IMR-90 (cell line): ENCODE measurements at regions not wholly inside any gene's neighbourhood (a gene's known extent, or its start where the extent isn't known, plus 50 kb on each side); places are given as distances from the start of the nearest gene placed in this dataset.

Experiments used
- ATAC-seq: fragments of 200-7000 bp; cut with Tn5 transposase; 2 replicates; pipeline ENCODE4 v1.9.1; 2020; ENCODE audit warnings: low read depth, mild to moderate bottlenecking, moderate library complexity
- BruUV-seq: library from RNA; stranded (reverse); fragments of 400-500 nt; replicated peaks from 2 replicates; lab custom pipeline; 2021; lab: Mats Ljungman, UMichigan
- CTCF ChIA-PET: fragments of 300-600 bp; formaldehyde crosslinking; extraction: SDS; loops from one replicate; lab custom pipeline; 2021; ENCODE audit warnings: antibody characterized with exemption; lab: Yijun Ruan, JAX
- POLR2A ChIA-PET: fragments of 300-600 bp; sonication (Branson Sonifier 250); formaldehyde crosslinking; loops from one replicate; lab custom pipeline; 2022; ENCODE audit warnings: antibody characterized with exemption; ENCODE audit not compliant: unreplicated experiment; lab: Charles Lee
- DNase-seq: peaks from one replicate; pipeline ENCODE4 v3.0.0; 2013
- H2AFZ ChIP-seq: replicated peaks from 2 replicates; pipeline ENCODE3; 2013; ENCODE audit warnings: low read length, mild to moderate bottlenecking; ENCODE audit not compliant: poor library complexity
- H2AK5ac ChIP-seq: 2 replicates; pipeline ENCODE4 v1.6.1; 2013; ENCODE audit warnings: low read depth, low read length, inconsistent platforms
- H2AK9ac ChIP-seq: replicated peaks from 2 replicates; pipeline ENCODE3; 2013; ENCODE audit warnings: mild to moderate bottlenecking, low read depth, low read length, moderate library complexity; ENCODE audit not compliant: poor library complexity
- H2BK120ac ChIP-seq: 2 replicates; pipeline ENCODE4 v1.6.1; 2013; ENCODE audit warnings: low read depth, low read length, inconsistent platforms
- H2BK15ac ChIP-seq: 3 replicates; pipeline ENCODE4 v1.6.1; 2013; ENCODE audit warnings: low read depth, low read length, inconsistent platforms
- H2BK20ac ChIP-seq: 2 replicates; pipeline ENCODE4 v1.6.1; 2013; ENCODE audit warnings: low read depth, mild to moderate bottlenecking, inconsistent platforms, low read length, moderate library complexity
- H2BK5ac ChIP-seq: 2 replicates; pipeline ENCODE4 v1.6.1; 2013; ENCODE audit warnings: mild to moderate bottlenecking, low read depth, low read length, inconsistent platforms; ENCODE audit not compliant: poor library complexity, severe bottlenecking
- H3K14ac ChIP-seq: replicated peaks from 2 replicates; pipeline ENCODE4 v1.6.1; 2013; ENCODE audit warnings: low read depth, low read length, inconsistent platforms
- H3K18ac ChIP-seq: 2 replicates; pipeline ENCODE4 v1.6.1; 2013; ENCODE audit warnings: low read depth, low read length, control low read depth
- H3K23ac ChIP-seq: 2 replicates; pipeline ENCODE4 v1.6.1; 2013; ENCODE audit warnings: low read depth, low read length, inconsistent platforms
- H3K27ac ChIP-seq: 2 replicates; pipeline ENCODE4 v1.5.1; 2013; ENCODE audit warnings: mild to moderate bottlenecking, control low read depth, low read length; ENCODE audit not compliant: insufficient read depth
- H3K27me3 ChIP-seq: 2 replicates; pipeline ENCODE4 v1.6.1; 2013; ENCODE audit warnings: low read length; ENCODE audit not compliant: control insufficient read depth, insufficient read depth
- H3K36me3 ChIP-seq: 2 replicates; pipeline ENCODE4 v1.6.1; 2013; ENCODE audit warnings: low read length, mixed read lengths; ENCODE audit not compliant: control insufficient read depth, insufficient read depth
- H3K4ac ChIP-seq: 2 replicates; pipeline ENCODE4 v1.6.1; 2013; ENCODE audit warnings: low read depth, low read length, inconsistent platforms
- H3K4me1 ChIP-seq: 2 replicates; pipeline ENCODE4 v1.6.1; 2013; ENCODE audit warnings: low read length, mixed read lengths; ENCODE audit not compliant: control insufficient read depth, insufficient read depth
- H3K4me2 ChIP-seq: 2 replicates; pipeline ENCODE4 v1.6.1; 2013; ENCODE audit warnings: low read depth, mild to moderate bottlenecking, control low read depth, low read length, moderate library complexity
- H3K4me3 ChIP-seq: 2 replicates; pipeline ENCODE4 v1.5.1; 2013; ENCODE audit warnings: low read depth, mild to moderate bottlenecking, control low read depth, low read length, moderate library complexity; ENCODE audit not compliant: insufficient read depth
- H3K56ac ChIP-seq: 2 replicates; pipeline ENCODE4 v1.6.1; 2013; ENCODE audit warnings: low read length, inconsistent platforms; ENCODE audit not compliant: insufficient read depth; ENCODE audit errors: extremely low read depth
- H3K79me1 ChIP-seq, 2 experiments: 2 replicates each; pipeline ENCODE4 v1.6.1; 2013; ENCODE audit warnings: low read length in 2 of 2, inconsistent platforms in 1 of 2, low read depth in 1 of 2
- H3K9ac ChIP-seq: 2 replicates; pipeline ENCODE4 v1.6.1; 2013; ENCODE audit warnings: low read depth, low read length, control low read depth
- H3K9me1 ChIP-seq: 2 replicates; pipeline ENCODE4 v1.6.1; 2013; ENCODE audit warnings: low read length, inconsistent platforms; ENCODE audit not compliant: insufficient read depth
- H3K9me3 ChIP-seq: 2 replicates; pipeline ENCODE4 v1.6.1; 2013; ENCODE audit warnings: low read length; ENCODE audit not compliant: control insufficient read depth, insufficient read depth
- H4K20me1 ChIP-seq: 2 replicates; pipeline ENCODE4 v1.6.1; 2013; ENCODE audit warnings: low read length, inconsistent platforms; ENCODE audit not compliant: insufficient read depth
- H4K5ac ChIP-seq: 2 replicates; pipeline ENCODE4 v1.6.1; 2013; ENCODE audit warnings: mild to moderate bottlenecking, low read depth, low read length, control low read depth
- H4K8ac ChIP-seq, 2 experiments: 2 replicates each; pipeline ENCODE4 v1.6.1; 2013; ENCODE audit warnings: low read depth in 2 of 2, low read length in 2 of 2, control low read depth in 1 of 2, inconsistent platforms in 1 of 2
- H4K91ac ChIP-seq: 2 replicates; pipeline ENCODE4 v1.6.1; 2013; ENCODE audit warnings: low read depth, low read length, inconsistent platforms; ENCODE audit not compliant: insufficient read depth
- BHLHE40 ChIP-seq: fragments of 150-350 bp; IDR thresholded peaks from 2 replicates; pipeline ENCODE4 v1.6.1; 2016; ENCODE audit warnings: mild to moderate bottlenecking, low read depth, low read length
- CEBPB ChIP-seq: IDR thresholded peaks from 2 replicates; pipeline ENCODE4 v1.6.1; 2012; ENCODE audit warnings: low read depth, low read length, improper control_type of control experiment
- CHD1 ChIP-seq: IDR thresholded peaks from 2 replicates; pipeline ENCODE4 v1.6.1; 2012; ENCODE audit warnings: low read depth, low read length, improper control_type of control experiment
- ELK1 ChIP-seq: fragments of 150-350 bp; IDR thresholded peaks from 2 replicates; pipeline ENCODE4 v1.6.1; 2016; ENCODE audit warnings: low read depth, mild to moderate bottlenecking, low read length, moderate library complexity, borderline replicate concordance
- FOS ChIP-seq: fragments of 150-350 bp; IDR thresholded peaks from 2 replicates; pipeline ENCODE4 v1.6.1; 2016; ENCODE audit warnings: low read depth, low read length
- MAFK ChIP-seq: IDR thresholded peaks from 2 replicates; pipeline ENCODE4 v1.6.1; 2012; ENCODE audit warnings: low read depth, low read length, improper control_type of control experiment
- MAZ ChIP-seq: IDR thresholded peaks from 2 replicates; pipeline ENCODE4 v1.6.1; 2012; ENCODE audit warnings: low read depth, mild to moderate bottlenecking, low read length, improper control_type of control experiment, moderate library complexity, borderline replicate concordance
- MXI1 ChIP-seq: IDR thresholded peaks from 2 replicates; pipeline ENCODE4 v1.6.1; 2012; ENCODE audit warnings: low read depth, mild to moderate bottlenecking, low read length, moderate library complexity, borderline replicate concordance
- NFE2L2 ChIP-seq: fragments of 150-350 bp; IDR thresholded peaks from 2 replicates; pipeline ENCODE4 v1.6.1; 2016; ENCODE audit warnings: low read depth, mild to moderate bottlenecking, low read length
- POLR2A ChIP-seq: IDR thresholded peaks from 2 replicates; pipeline ENCODE4 v1.6.1; 2012; ENCODE audit warnings: mild to moderate bottlenecking, low read depth, low read length
- RAD21 ChIP-seq: IDR thresholded peaks from 2 replicates; pipeline ENCODE4 v1.6.1; 2012; ENCODE audit warnings: low read length, improper control_type of control experiment
- RCOR1 ChIP-seq: IDR thresholded peaks from 2 replicates; pipeline ENCODE4 v1.6.1; 2012; ENCODE audit warnings: mild to moderate bottlenecking, low read length, improper control_type of control experiment; ENCODE audit not compliant: insufficient replicate concordance
- RFX5 ChIP-seq: IDR thresholded peaks from 2 replicates; pipeline ENCODE4 v1.8.0; 2012; ENCODE audit warnings: low read depth, mild to moderate bottlenecking, low read length, moderate library complexity
- SMC3 ChIP-seq: fragments of 150-350 bp; IDR thresholded peaks from 2 replicates; pipeline ENCODE4 v1.6.1; 2016; ENCODE audit warnings: low read depth, mild to moderate bottlenecking, antibody characterized with exemption, low read length, moderate library complexity
- USF2 ChIP-seq: fragments of 150-350 bp; IDR thresholded peaks from 2 replicates; pipeline ENCODE4 v1.6.1; 2017; ENCODE audit warnings: mild to moderate bottlenecking, antibody characterized with exemption, low read length, low read depth
- WGBS, 2 experiments: methylation state at CpG; one replicate each; pipeline versions ENCODE4 v1.1.5 to v1.1.7; 2013; ENCODE audit warnings: missing lambda C conversion rate in 2 of 2; ENCODE audit not compliant: insufficient read length in 1 of 2; ENCODE audit errors: extremely low coverage in 2 of 2; 5-methylcytosine and 5-hydroxymethylcytosine counted together
- dilution Hi-C: fragments of 300-500 bp; cut with HindIII; formaldehyde crosslinking; loops from one replicate; pipeline ENCODE4 v1.14.3; 2018; ENCODE audit warnings: low sequenced_read_pairs; ENCODE audit not compliant: unreplicated experiment
- in situ Hi-C: fragments of 300-500 bp; cut with MboI; formaldehyde crosslinking; loops from 3 replicates; pipeline ENCODE4 v1.14.3; 2019; ENCODE audit warnings: low sequenced_read_pairs, inconsistent platforms, mixed read lengths
- intact Hi-C: fragments of 100-400 bp; cut with micrococcal nuclease; formaldehyde crosslinking; loops from 2 replicates; pipeline ENCODE4 v1.10.0; 2022

GRCh38 chr5:4100739-4101138 lies 505.1 kb downstream of the IRX1 start:
- H2BK20ac ChIP-seq: no peak overlapping the region
- H3K79me1 ChIP-seq: no peaks in the 10 kb centered on the region
- H3K4me3 ChIP-seq: no peak overlapping the region
- no peak overlapping the region for H2BK15ac ChIP-seq
- H2BK5ac ChIP-seq: no peak overlapping the region
- no peak overlapping the region for H2AK5ac ChIP-seq
- no peaks in the 10 kb centered on the region for H3K4me1 ChIP-seq
- H4K91ac ChIP-seq: no peak overlapping the region
- H3K36me3 ChIP-seq: no peaks in the 10 kb centered on the region
- BruUV-seq: no TSS peak
- dilution Hi-C loops (no loop called here), intact Hi-C loops (no loop called here), in situ Hi-C loops (no loop called here)
- no peak overlapping the region for H4K5ac ChIP-seq
- DNase-seq (no peak), ATAC-seq (no peak)
- H3K9ac ChIP-seq: no peak overlapping the region
- no peaks in the 10 kb centered on the region for H3K9me1 ChIP-seq
- no peak overlapping the region for H2AFZ ChIP-seq
- no peak overlapping the region for H3K4ac ChIP-seq
- no peak overlapping the region for H3K14ac ChIP-seq
- CTCF ChIA-PET: no interaction called here
- no peak overlapping the region for H3K27ac ChIP-seq
- POLR2A ChIA-PET: no interaction called here
- no peak overlapping the region for H4K8ac ChIP-seq
- WGBS, 2 experiments: 0% methylated on average over 8 of the region's 14 CpGs; no CpG with 5 or more reads in 1 of the 2 experiments
- H2AK9ac ChIP-seq: no peak overlapping the region
- H4K20me1 ChIP-seq: no peaks in the 10 kb centered on the region
- H3K9me3 ChIP-seq: peaks cover 26% of the 10 kb centered on the region
- TF ChIP-seq ELK1 (no peak), RCOR1 (no peak), CHD1 (no peak), BHLHE40 (no peak), NFE2L2 (no peak), RAD21 (no peak), RFX5 (no peak), POLR2A (no peak), MXI1 (no peak), CEBPB (no peak), MAFK (no peak), USF2 (no peak), MAZ (no peak), FOS (no peak), SMC3 (no peak)
- H3K18ac ChIP-seq: no peak overlapping the region
- H3K56ac ChIP-seq: no peak overlapping the region
- no peak overlapping the region for H2BK120ac ChIP-seq
- no peaks in the 10 kb centered on the region for H3K27me3 ChIP-seq
- no peak overlapping the region for H3K23ac ChIP-seq
- no peak overlapping the region for H3K4me2 ChIP-seq
